ENCODE measurements at regions not wholly inside any gene's neighbourhood (a gene's known extent, or its start where the extent isn't known, plus 50 kb on each side); places are given as distances from the start of the nearest gene placed in this dataset.

GRCh38 chr3:23000371-23000770 lies 202.8 kb upstream of the UBE2E2 start:
- no peaks in the 10 kb centered on the region for H3K36me3 Mint-ChIP-seq (ENCODE audit: insufficient read depth, unreplicated experiment)
- CTCF ChIA-PET = no interaction called here
- TF ChIP-seq, protein P1, sequence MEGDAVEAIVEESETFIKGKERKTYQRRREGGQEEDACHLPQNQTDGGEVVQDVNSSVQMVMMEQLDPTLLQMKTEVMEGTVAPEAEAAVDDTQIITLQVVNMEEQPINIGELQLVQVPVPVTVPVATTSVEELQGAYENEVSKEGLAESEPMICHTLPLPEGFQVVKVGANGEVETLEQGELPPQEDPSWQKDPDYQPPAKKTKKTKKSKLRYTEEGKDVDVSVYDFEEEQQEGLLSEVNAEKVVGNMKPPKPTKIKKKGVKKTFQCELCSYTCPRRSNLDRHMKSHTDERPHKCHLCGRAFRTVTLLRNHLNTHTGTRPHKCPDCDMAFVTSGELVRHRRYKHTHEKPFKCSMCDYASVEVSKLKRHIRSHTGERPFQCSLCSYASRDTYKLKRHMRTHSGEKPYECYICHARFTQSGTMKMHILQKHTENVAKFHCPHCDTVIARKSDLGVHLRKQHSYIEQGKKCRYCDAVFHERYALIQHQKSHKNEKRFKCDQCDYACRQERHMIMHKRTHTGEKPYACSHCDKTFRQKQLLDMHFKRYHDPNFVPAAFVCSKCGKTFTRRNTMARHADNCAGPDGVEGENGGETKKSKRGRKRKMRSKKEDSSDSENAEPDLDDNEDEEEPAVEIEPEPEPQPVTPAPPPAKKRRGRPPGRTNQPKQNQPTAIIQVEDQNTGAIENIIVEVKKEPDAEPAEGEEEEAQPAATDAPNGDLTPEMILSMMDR (IDR thresholded peaks at IDR 0.05; ENCODE audit: unreplicated experiment) = no peak
- H3K9me3 Mint-ChIP-seq (ENCODE audit: low read depth, unreplicated experiment) = no peaks in the 10 kb centered on the region
- no peak overlapping the region for H3K4me3 Mint-ChIP-seq (ENCODE audit: low read depth, unreplicated experiment)
- no peak overlapping the region for H3K27ac Mint-ChIP-seq (ENCODE audit: unreplicated experiment)
- intact Hi-C loops (cut with micrococcal nuclease; ENCODE audit: unreplicated experiment) = no loop called here
- H3K27me3 Mint-ChIP-seq (ENCODE audit: unreplicated experiment) = no peaks in the 10 kb centered on the region
- peaks cover 25% of the 10 kb centered on the region for H3K4me1 Mint-ChIP-seq (ENCODE audit: low read depth, unreplicated experiment)
- DNase-seq = no peak
- BruUV-seq (replicated peaks) = no TSS peak

- no peak overlapping the region for H3K4me3 Mint-ChIP-seq (ENCODE audit: low read depth, unreplicated experiment)
- H3K9me3 Mint-ChIP-seq (ENCODE audit: low read depth, unreplicated experiment) = no peaks in the 10 kb centered on the region
- H3K27me3 Mint-ChIP-seq (ENCODE audit: unreplicated experiment) = no peaks in the 10 kb centered on the region
- no peak for DNase-seq
- CTCF ChIA-PET = no interaction called here
- no peak overlapping the region for H3K27ac Mint-ChIP-seq (ENCODE audit: unreplicated experiment)
- H3K36me3 Mint-ChIP-seq (ENCODE audit: insufficient read depth, unreplicated experiment) = no peaks in the 10 kb centered on the region
- BruUV-seq (replicated peaks) = no TSS peak
- intact Hi-C loops (cut with micrococcal nuclease; ENCODE audit: unreplicated experiment) = no loop called here
- TF ChIP-seq, protein P1 (IDR thresholded peaks at IDR 0.05; ENCODE audit: unreplicated experiment) = no peak
- peaks cover 43% of the 10 kb centered on the region for H3K4me1 Mint-ChIP-seq (ENCODE audit: low read depth, unreplicated experiment)
Measured at GRCh38 chr3:23002151-23002550, 201.0 kb upstream of the UBE2E2 start.

DNA sequence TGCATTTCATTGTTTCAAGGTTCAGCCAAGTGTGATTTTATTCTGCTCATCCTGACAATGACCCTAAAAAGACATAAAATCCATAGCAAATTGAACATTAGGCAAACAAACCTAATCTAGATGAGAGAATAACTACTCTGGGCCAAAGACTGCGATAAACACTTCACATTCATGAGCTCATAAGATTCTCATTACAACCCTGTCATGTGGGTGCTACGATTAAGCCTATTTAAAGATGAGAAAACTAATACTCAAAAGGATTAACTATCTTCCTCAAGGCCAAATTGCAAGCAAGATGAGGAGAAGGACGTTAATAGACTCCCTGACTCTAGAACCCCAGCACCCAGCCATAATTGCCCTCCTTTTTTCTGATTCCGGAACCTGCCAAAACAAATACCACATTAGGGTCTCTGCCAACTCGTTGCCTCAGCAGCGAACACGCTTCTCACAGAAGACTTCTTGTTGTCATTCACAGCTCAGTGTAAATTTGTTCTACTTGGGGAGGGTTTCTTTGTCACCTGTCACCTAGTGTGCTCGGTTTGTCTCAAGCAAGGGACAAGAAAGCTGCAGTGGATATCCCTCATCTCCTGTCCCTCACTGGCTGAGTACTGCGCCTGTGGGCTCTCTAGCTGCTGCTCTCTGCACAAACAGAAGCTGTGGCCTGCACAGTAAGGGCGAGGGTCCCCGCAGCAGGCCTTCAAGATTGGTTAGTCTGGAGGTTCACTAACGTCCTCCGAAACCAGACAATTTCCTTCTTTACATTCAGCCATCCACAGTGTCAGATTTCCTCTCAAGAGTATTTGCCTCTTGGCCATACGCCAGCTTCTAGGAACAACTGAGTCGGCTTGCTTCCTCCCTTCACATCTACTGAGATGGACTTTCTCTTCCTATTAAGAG lies 200.0 kb upstream of the UBE2E2 start:
- H3K4me3 Mint-ChIP-seq (ENCODE audit: low read depth, unreplicated experiment) = no peak overlapping the region
- no peaks in the 10 kb centered on the region for H3K27me3 Mint-ChIP-seq (ENCODE audit: unreplicated experiment)
- no peaks in the 10 kb centered on the region for H3K9me3 Mint-ChIP-seq (ENCODE audit: low read depth, unreplicated experiment)
- peaks cover 49% of the 10 kb centered on the region for H3K4me1 Mint-ChIP-seq (ENCODE audit: low read depth, unreplicated experiment)
- intact Hi-C loops (cut with micrococcal nuclease; ENCODE audit: unreplicated experiment) = no loop called here
- CTCF ChIA-PET = no interaction called here
- no peak overlapping the region for H3K27ac Mint-ChIP-seq (ENCODE audit: unreplicated experiment)
- no TSS peak for BruUV-seq (replicated peaks)
- TF ChIP-seq, protein P1 (IDR thresholded peaks at IDR 0.05; ENCODE audit: unreplicated experiment) = no peak
- DNase-seq = peak; percentile 33
- H3K36me3 Mint-ChIP-seq (ENCODE audit: insufficient read depth, unreplicated experiment) = no peaks in the 10 kb centered on the region

DNA sequence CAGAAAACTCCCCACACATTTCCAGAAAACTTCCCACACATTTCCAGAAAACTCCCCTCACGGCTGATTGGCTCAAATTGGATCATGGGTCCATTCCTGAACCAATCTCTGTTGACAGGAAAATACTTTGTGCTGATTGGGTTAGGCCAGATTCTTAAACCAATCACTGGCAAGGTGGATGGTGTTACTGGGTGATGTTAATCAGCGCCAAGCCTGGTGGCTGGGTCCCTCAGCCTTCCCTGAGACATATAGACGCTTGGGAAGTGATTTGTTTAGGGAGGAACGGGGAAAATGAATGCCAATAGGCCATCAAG lies 199.4 kb upstream of the UBE2E2 start:
- H3K27ac Mint-ChIP-seq (ENCODE audit: unreplicated experiment) = no peak overlapping the region
- no peaks in the 10 kb centered on the region for H3K9me3 Mint-ChIP-seq (ENCODE audit: low read depth, unreplicated experiment)
- intact Hi-C loops (cut with micrococcal nuclease; ENCODE audit: unreplicated experiment) = no loop called here
- CTCF ChIA-PET = no interaction called here
- H3K4me3 Mint-ChIP-seq (ENCODE audit: low read depth, unreplicated experiment) = no peak overlapping the region
- peaks cover 49% of the 10 kb centered on the region for H3K4me1 Mint-ChIP-seq (ENCODE audit: low read depth, unreplicated experiment)
- H3K27me3 Mint-ChIP-seq (ENCODE audit: unreplicated experiment) = no peaks in the 10 kb centered on the region
- no TSS peak for BruUV-seq (replicated peaks)
- H3K36me3 Mint-ChIP-seq (ENCODE audit: insufficient read depth, unreplicated experiment) = no peaks in the 10 kb centered on the region
- DNase-seq = no peak
- TF ChIP-seq, protein P1 (IDR thresholded peaks at IDR 0.05; ENCODE audit: unreplicated experiment) = no peak

All from Calu3 (cell line).